ENCODE measurements at regions not wholly inside any gene's neighbourhood (a gene's known extent, or its start where the extent isn't known, plus 50 kb on each side); places are given as distances from the start of the nearest gene placed in this dataset.

DNA sequence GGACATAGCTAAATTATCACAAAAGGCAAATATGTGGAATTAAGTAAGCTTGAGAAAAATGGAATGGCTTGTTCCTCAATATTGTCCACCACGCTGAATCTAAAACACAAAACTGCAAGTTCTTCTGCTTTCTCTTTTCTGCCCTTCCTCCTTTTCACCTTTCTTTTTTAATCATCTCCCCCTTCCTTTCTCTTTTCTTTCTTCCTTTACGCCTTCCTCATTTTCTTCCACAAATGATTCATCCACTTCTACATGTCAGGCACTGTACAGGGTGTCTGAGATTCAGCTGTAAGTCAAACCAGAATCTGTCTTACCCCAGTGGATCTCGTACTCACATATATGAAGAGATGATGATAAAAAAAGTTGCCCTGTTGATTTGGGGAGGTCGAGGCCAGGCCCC, 1182.5 kb downstream of the MRPL39 start (continued):
- TF ChIP-seq, protein P1, sequence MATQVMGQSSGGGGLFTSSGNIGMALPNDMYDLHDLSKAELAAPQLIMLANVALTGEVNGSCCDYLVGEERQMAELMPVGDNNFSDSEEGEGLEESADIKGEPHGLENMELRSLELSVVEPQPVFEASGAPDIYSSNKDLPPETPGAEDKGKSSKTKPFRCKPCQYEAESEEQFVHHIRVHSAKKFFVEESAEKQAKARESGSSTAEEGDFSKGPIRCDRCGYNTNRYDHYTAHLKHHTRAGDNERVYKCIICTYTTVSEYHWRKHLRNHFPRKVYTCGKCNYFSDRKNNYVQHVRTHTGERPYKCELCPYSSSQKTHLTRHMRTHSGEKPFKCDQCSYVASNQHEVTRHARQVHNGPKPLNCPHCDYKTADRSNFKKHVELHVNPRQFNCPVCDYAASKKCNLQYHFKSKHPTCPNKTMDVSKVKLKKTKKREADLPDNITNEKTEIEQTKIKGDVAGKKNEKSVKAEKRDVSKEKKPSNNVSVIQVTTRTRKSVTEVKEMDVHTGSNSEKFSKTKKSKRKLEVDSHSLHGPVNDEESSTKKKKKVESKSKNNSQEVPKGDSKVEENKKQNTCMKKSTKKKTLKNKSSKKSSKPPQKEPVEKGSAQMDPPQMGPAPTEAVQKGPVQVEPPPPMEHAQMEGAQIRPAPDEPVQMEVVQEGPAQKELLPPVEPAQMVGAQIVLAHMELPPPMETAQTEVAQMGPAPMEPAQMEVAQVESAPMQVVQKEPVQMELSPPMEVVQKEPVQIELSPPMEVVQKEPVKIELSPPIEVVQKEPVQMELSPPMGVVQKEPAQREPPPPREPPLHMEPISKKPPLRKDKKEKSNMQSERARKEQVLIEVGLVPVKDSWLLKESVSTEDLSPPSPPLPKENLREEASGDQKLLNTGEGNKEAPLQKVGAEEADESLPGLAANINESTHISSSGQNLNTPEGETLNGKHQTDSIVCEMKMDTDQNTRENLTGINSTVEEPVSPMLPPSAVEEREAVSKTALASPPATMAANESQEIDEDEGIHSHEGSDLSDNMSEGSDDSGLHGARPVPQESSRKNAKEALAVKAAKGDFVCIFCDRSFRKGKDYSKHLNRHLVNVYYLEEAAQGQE (IDR thresholded peaks at IDR 0.05) = no peak
- TF ChIP-seq ATF3 (IDR thresholded peaks at IDR 0.05) (no peak), JUND (IDR thresholded peaks at IDR 0.05) (no peak), NR2F2 (IDR thresholded peaks at IDR 0.05) (no peak), RAD21 (IDR thresholded peaks at IDR 0.05) (no peak), FOXA2 (IDR thresholded peaks at IDR 0.05) (no peak), MAX (IDR thresholded peaks at IDR 0.05) (no peak)

GRCh38 chr21:24423546-24423945, 1183.7 kb downstream of the MRPL39 start:
- no peak overlapping the region for H3K9ac ChIP-seq (ENCODE audit: low read depth in 1 of 2, low read length in 2 of 2)
- no peaks in the 10 kb centered on the region for H3K27me3 ChIP-seq (ENCODE audit: control insufficient read depth in 4 of 4, insufficient read depth in 4 of 4, low read length in 3 of 4)
- DNase-seq (ENCODE audit: low spot score) = no peak
- no peaks in the 10 kb centered on the region for H3K4me1 ChIP-seq (ENCODE audit: control insufficient read depth in 4 of 4, insufficient read depth in 4 of 4, low read length in 3 of 4)
- H3K27ac ChIP-seq (ENCODE audit: low read depth in 1 of 2, low read length in 2 of 2) = no peak overlapping the region
- TF ChIP-seq FOXA2 (IDR thresholded peaks at IDR 0.05) (no peak), HNF4A (conservative IDR thresholded peaks at IDR 0.05) (no peak), GABPA (IDR thresholded peaks at IDR 0.05 in 1 of 2, conservative IDR thresholded peaks at IDR 0.05 in 1 of 2) (no peak), YY1 (IDR thresholded peaks at IDR 0.05) (no peak), HNF4G (IDR thresholded peaks at IDR 0.05) (no peak), FOXA1 (IDR thresholded peaks at IDR 0.05) (no peak), MAX (IDR thresholded peaks at IDR 0.05) (no peak), SP1 (IDR thresholded peaks at IDR 0.05) (no peak), ATF3 (IDR thresholded peaks at IDR 0.05) (no peak), RXRA (IDR thresholded peaks at IDR 0.05) (no peak), EGR1 (IDR thresholded peaks at IDR 0.05; ENCODE audit: low read depth in 2 of 2) (no peak)
- TF ChIP-seq, protein P2, sequence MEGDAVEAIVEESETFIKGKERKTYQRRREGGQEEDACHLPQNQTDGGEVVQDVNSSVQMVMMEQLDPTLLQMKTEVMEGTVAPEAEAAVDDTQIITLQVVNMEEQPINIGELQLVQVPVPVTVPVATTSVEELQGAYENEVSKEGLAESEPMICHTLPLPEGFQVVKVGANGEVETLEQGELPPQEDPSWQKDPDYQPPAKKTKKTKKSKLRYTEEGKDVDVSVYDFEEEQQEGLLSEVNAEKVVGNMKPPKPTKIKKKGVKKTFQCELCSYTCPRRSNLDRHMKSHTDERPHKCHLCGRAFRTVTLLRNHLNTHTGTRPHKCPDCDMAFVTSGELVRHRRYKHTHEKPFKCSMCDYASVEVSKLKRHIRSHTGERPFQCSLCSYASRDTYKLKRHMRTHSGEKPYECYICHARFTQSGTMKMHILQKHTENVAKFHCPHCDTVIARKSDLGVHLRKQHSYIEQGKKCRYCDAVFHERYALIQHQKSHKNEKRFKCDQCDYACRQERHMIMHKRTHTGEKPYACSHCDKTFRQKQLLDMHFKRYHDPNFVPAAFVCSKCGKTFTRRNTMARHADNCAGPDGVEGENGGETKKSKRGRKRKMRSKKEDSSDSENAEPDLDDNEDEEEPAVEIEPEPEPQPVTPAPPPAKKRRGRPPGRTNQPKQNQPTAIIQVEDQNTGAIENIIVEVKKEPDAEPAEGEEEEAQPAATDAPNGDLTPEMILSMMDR (IDR thresholded peaks at IDR 0.05; ENCODE audit: low read depth, low read length, missing input control) = no peak
- TF ChIP-seq, protein P1 (IDR thresholded peaks at IDR 0.05) = no peak
- peaks cover 0 to 12% (median 5%) of the 10 kb centered on the region in 4 donors for H3K9me3 ChIP-seq (ENCODE audit: control insufficient read depth in 4 of 4, low read length in 3 of 4)
- no peaks in the 10 kb centered on the region for H3K36me3 ChIP-seq (ENCODE audit: control insufficient read depth in 4 of 4, insufficient read depth in 3 of 4, low read depth in 1 of 4, low read length in 3 of 4)
- H3K4me3 ChIP-seq (ENCODE audit: low read depth in 1 of 3, low read length in 3 of 3) = no peak overlapping the region
